HEK293 (cell line): ENCODE measurements at regions not wholly inside any gene's neighbourhood (a gene's known extent, or its start where the extent isn't known, plus 50 kb on each side); places are given as distances from the start of the nearest gene placed in this dataset.

Experiments used
- CTCF ChIP-seq: fragments of 450-650 bp; formaldehyde crosslinking; IDR thresholded peaks from 2 replicates; pipeline ENCODE4 v1.5.1; 2016; ENCODE audit warnings: missing biosample characterization, missing genetic modification characterization
- HIC1 ChIP-seq: fragments of 450-650 bp; formaldehyde crosslinking; IDR thresholded peaks from 2 replicates; pipeline ENCODE4 v1.5.1; 2016; ENCODE audit warnings: missing biosample characterization, missing genetic modification characterization
- HOXD13 ChIP-seq: sonication (generic); formaldehyde crosslinking; IDR thresholded peaks from 2 replicates; pipeline ENCODE4 v1.8.0; 2022; ENCODE audit warnings: missing genetic modification reagents, borderline replicate concordance
- PATZ1 ChIP-seq: fragments of 450-650 bp; formaldehyde crosslinking; IDR thresholded peaks from 2 replicates; pipeline ENCODE4 v1.5.1; 2016; ENCODE audit warnings: missing biosample characterization, missing genetic modification characterization
- TSHZ1 ChIP-seq: fragments of 450-650 bp; formaldehyde crosslinking; IDR thresholded peaks from 2 replicates; pipeline ENCODE4 v1.5.1; 2016; ENCODE audit warnings: missing biosample characterization, missing genetic modification characterization, borderline replicate concordance
- YY1 ChIP-seq: fragments of 450-650 bp; formaldehyde crosslinking; IDR thresholded peaks from 2 replicates; pipeline ENCODE4 v1.5.1; 2018; ENCODE audit warnings: missing biosample characterization, missing genetic modification characterization
- ZFP69B ChIP-seq: fragments of 450-650 bp; formaldehyde crosslinking; IDR thresholded peaks from 2 replicates; pipeline ENCODE4 v1.5.1; 2016; ENCODE audit warnings: missing biosample characterization, missing genetic modification characterization
- ZNF37A ChIP-seq: fragments of 450-650 bp; IDR thresholded peaks from 2 replicates; pipeline ENCODE4 v1.5.1; 2018; ENCODE audit warnings: missing biosample characterization, missing genetic modification characterization
- ZNF416 ChIP-seq: fragments of 450-650 bp; formaldehyde crosslinking; IDR thresholded peaks from 2 replicates; pipeline ENCODE4 v1.5.1; 2016; ENCODE audit warnings: missing biosample characterization, missing genetic modification characterization
- ZNF561 ChIP-seq: fragments of 450-650 bp; IDR thresholded peaks from 2 replicates; pipeline ENCODE4 v1.5.1; 2018; ENCODE audit warnings: missing biosample characterization, missing genetic modification characterization, borderline replicate concordance
- ZNF707 ChIP-seq: fragments of 450-650 bp; formaldehyde crosslinking; IDR thresholded peaks from 2 replicates; pipeline ENCODE4 v1.5.1; 2016; ENCODE audit warnings: missing biosample characterization, missing genetic modification characterization

- TF ChIP-seq ZNF561 (tag by site-specific recombination), result no peak
- no peak for TF ChIP-seq HIC1 (tag by site-specific recombination)
- no peak for TF ChIP-seq ZNF37A (tag by site-specific recombination)
- TF ChIP-seq CTCF (tag by site-specific recombination), result no peak
- TF ChIP-seq PATZ1 (tag by site-specific recombination), result no peak
- TF ChIP-seq HOXD13 (CRISPR knock-in tag), result no peak
- TF ChIP-seq TSHZ1 (tag by site-specific recombination), result no peak
- TF ChIP-seq ZNF707 (tag by site-specific recombination), result no peak
- TF ChIP-seq YY1, result no peak
- no peak for TF ChIP-seq ZNF416 (tag by site-specific recombination)
- no peak for TF ChIP-seq ZFP69B (tag by site-specific recombination)
Measured at GRCh38 chr6:137651178-137651577, 157.0 kb upstream of the OLIG3 start.
